ENCODE measurements at regions not wholly inside any gene's neighbourhood (a gene's known extent, or its start where the extent isn't known, plus 50 kb on each side); places are given as distances from the start of the nearest gene placed in this dataset.

GRCh38 chr3:23028294-23028693 is 174.8 kb upstream of the UBE2E2 start:
- TF ChIP-seq, protein P1, sequence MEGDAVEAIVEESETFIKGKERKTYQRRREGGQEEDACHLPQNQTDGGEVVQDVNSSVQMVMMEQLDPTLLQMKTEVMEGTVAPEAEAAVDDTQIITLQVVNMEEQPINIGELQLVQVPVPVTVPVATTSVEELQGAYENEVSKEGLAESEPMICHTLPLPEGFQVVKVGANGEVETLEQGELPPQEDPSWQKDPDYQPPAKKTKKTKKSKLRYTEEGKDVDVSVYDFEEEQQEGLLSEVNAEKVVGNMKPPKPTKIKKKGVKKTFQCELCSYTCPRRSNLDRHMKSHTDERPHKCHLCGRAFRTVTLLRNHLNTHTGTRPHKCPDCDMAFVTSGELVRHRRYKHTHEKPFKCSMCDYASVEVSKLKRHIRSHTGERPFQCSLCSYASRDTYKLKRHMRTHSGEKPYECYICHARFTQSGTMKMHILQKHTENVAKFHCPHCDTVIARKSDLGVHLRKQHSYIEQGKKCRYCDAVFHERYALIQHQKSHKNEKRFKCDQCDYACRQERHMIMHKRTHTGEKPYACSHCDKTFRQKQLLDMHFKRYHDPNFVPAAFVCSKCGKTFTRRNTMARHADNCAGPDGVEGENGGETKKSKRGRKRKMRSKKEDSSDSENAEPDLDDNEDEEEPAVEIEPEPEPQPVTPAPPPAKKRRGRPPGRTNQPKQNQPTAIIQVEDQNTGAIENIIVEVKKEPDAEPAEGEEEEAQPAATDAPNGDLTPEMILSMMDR (IDR thresholded peaks at IDR 0.05) = no peak
- TF ChIP-seq POLR2A (IDR thresholded peaks at IDR 0.05) = no peak
- intact Hi-C loops (cut with DNase I) = no loop called here
- Histone ChIP-seq H3K36me3 (replicated peaks in 1 of 2; ENCODE audit: insufficient read depth in 1 of 2, low read depth in 2 of 2) (no peaks in the 10 kb centered on the region), H3K27ac (no peak overlapping the region), H3K4me3 (no peak overlapping the region), H3K4me1 (no peaks in the 10 kb centered on the region), H3K9me3 (peaks cover 0 to 8% (median 0%) of the 10 kb centered on the region in 3 donors), H3K27me3 (no peaks in the 10 kb centered on the region)
- ATAC-seq (no peak), DNase-seq (no peak)
- WGBS, 2 donors = 10 to 17% methylated on average over 2 of the region's 2 CpGs

DNA sequence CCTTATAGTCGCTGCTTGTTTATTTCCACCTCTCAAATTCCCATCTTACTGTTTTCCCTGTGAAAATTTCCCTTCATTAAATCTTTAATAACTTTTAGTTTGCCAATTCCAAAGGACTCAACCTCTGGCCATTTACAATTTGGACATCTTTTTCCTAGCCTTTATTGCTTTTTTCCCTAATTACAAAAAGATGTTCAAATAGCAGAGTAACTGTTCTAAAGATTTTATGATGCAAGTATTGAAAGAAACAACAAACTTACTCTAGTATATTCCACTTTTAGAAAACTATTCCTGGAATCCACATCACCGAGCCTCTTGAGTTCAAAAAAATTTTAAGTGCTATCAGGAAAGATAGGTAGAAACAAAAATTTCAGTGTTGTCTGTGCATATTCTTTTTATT is 174.1 kb upstream of the UBE2E2 start:
- WGBS, 2 donors = 39 to 41% methylated on average over 2 of the region's 2 CpGs
- Histone ChIP-seq H3K27ac (no peak overlapping the region), H3K4me1 (no peaks in the 10 kb centered on the region), H3K36me3 (replicated peaks in 1 of 2; ENCODE audit: insufficient read depth in 1 of 2, low read depth in 2 of 2) (no peaks in the 10 kb centered on the region), H3K4me3 (no peak overlapping the region), H3K27me3 (no peaks in the 10 kb centered on the region), H3K9me3 (peaks cover 0 to 8% (median 0%) of the 10 kb centered on the region in 3 donors)
- ATAC-seq (no peak), DNase-seq (no peak)
- intact Hi-C loops (cut with DNase I) = no loop called here
- TF ChIP-seq, protein P1 (IDR thresholded peaks at IDR 0.05) = no peak
- TF ChIP-seq POLR2A (IDR thresholded peaks at IDR 0.05) = no peak

GRCh38 chr3:23035927-23036640 is 167.0 kb upstream of the UBE2E2 start:
- Histone ChIP-seq H3K27ac (no peak overlapping the region), H3K4me1 (no peaks in the 10 kb centered on the region), H3K9me3 (no peaks in the 10 kb centered on the region), H3K4me3 (no peak overlapping the region), H3K27me3 (no peaks in the 10 kb centered on the region), H3K36me3 (replicated peaks in 1 of 2; ENCODE audit: insufficient read depth in 1 of 2, low read depth in 2 of 2) (no peaks in the 10 kb centered on the region)
- WGBS, 2 donors = 42 to 46% methylated on average over 7 to 9 of the region's 9 CpGs
- intact Hi-C loops (cut with DNase I) = no loop called here
- no peak for ATAC-seq
- TF ChIP-seq, protein P1 (IDR thresholded peaks at IDR 0.05) = no peak
- TF ChIP-seq POLR2A (IDR thresholded peaks at IDR 0.05) = no peak
- no peak for DNase-seq

GRCh38 chr3:23036728-23037127 is 166.4 kb upstream of the UBE2E2 start:
- H3K4me1 ChIP-seq = no peaks in the 10 kb centered on the region
- no peak for DNase-seq
- TF ChIP-seq, protein P1 (IDR thresholded peaks at IDR 0.05) = no peak
- TF ChIP-seq POLR2A (IDR thresholded peaks at IDR 0.05) = no peak
- no peak overlapping the region for H3K27ac ChIP-seq
- WGBS, 2 donors = 12 to 18% methylated on average over 4 of the region's 4 CpGs
- no peak for ATAC-seq
- H3K36me3 ChIP-seq (replicated peaks in 1 of 2; ENCODE audit: insufficient read depth in 1 of 2, low read depth in 2 of 2) = no peaks in the 10 kb centered on the region
- no peaks in the 10 kb centered on the region for H3K9me3 ChIP-seq
- intact Hi-C loops (cut with DNase I) = no loop called here
- no peaks in the 10 kb centered on the region for H3K27me3 ChIP-seq
- H3K4me3 ChIP-seq = no peak overlapping the region

GRCh38 chr3:23038471-23038870 is 164.7 kb upstream of the UBE2E2 start:
- DNase-seq = no peak
- intact Hi-C loops (cut with DNase I) = no loop called here

More at GRCh38 chr3:23038471-23038870, 164.7 kb upstream of the UBE2E2 start:
- Histone ChIP-seq H3K27ac (no peak overlapping the region), H3K36me3 (replicated peaks in 1 of 2; ENCODE audit: insufficient read depth in 1 of 2, low read depth in 2 of 2) (no peaks in the 10 kb centered on the region), H3K4me3 (no peak overlapping the region), H3K27me3 (no peaks in the 10 kb centered on the region), H3K4me1 (no peaks in the 10 kb centered on the region), H3K9me3 (no peaks in the 10 kb centered on the region)
- no peak for TF ChIP-seq POLR2A (IDR thresholded peaks at IDR 0.05)
- TF ChIP-seq, protein P1 (IDR thresholded peaks at IDR 0.05) = no peak
- no peak for ATAC-seq
- 27 to 29% methylated on average over 2 of the region's 2 CpGs for WGBS, 2 donors
